ENCODE measurements at regions not wholly inside any gene's neighbourhood (a gene's known extent, or its start where the extent isn't known, plus 50 kb on each side); places are given as distances from the start of the nearest gene placed in this dataset.

DNA sequence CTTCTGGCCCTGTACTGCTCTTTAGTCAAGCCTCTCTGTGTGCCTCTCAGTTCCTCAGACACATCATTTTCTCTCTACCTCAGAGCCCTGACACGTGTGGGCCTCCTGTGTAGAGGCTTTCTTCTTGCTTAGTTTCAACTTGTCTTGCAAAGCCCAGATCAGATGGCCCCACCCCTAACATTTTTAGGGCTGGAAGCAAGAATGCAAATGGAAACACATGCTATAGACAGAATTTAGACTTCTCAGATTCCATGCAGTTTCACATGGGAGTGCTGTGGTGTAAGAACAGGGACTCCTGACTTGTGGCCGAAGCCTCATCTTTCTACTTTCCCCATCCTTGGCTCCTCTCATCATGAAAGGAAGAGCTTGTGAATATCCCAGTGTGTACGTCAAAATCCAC lies 350.7 kb downstream of the DCHS2 start:
- TF ChIP-seq, protein P1, sequence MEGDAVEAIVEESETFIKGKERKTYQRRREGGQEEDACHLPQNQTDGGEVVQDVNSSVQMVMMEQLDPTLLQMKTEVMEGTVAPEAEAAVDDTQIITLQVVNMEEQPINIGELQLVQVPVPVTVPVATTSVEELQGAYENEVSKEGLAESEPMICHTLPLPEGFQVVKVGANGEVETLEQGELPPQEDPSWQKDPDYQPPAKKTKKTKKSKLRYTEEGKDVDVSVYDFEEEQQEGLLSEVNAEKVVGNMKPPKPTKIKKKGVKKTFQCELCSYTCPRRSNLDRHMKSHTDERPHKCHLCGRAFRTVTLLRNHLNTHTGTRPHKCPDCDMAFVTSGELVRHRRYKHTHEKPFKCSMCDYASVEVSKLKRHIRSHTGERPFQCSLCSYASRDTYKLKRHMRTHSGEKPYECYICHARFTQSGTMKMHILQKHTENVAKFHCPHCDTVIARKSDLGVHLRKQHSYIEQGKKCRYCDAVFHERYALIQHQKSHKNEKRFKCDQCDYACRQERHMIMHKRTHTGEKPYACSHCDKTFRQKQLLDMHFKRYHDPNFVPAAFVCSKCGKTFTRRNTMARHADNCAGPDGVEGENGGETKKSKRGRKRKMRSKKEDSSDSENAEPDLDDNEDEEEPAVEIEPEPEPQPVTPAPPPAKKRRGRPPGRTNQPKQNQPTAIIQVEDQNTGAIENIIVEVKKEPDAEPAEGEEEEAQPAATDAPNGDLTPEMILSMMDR (conservative IDR thresholded peaks at IDR 0.05; ENCODE audit: low read length): no peak
- H3K4me3 ChIP-seq (ENCODE audit: low read length): no peak overlapping the region
- DNase-seq (ENCODE audit: low read depth): no peak

DNA sequence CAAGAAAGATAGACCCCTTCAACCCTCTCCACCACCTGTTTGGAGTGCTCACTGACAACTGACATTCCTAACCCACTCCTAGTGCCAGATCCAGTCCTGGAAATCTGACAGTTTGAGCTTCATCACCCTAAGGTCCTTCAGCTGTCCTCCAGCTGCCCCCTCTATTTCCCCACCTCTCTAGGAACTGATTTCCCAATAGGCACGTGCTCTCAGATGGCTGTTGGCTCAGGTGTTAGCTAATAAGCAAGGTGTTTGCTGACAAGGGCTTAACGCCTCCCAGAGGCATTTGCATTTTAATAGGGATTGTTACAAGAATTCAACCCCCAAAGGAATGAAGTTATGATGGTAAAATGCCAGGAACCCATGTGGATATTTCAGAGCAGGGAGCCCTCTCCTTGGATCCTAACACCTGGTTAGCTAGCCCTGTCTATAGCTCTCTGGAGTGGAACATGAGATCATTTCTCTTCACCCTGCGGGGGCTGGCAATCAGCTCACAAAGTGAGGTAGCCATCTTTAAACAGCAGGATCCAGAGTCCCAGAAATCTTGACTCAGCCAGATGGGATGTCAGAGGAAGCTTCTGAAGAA lies 348.5 kb upstream of the SFRP2 start:
- no peak overlapping the region for H3K4me3 ChIP-seq (ENCODE audit: low read length)
- DNase-seq (ENCODE audit: low read depth): no peak
- TF ChIP-seq, protein P1 (conservative IDR thresholded peaks at IDR 0.05; ENCODE audit: low read length): no peak

DNA sequence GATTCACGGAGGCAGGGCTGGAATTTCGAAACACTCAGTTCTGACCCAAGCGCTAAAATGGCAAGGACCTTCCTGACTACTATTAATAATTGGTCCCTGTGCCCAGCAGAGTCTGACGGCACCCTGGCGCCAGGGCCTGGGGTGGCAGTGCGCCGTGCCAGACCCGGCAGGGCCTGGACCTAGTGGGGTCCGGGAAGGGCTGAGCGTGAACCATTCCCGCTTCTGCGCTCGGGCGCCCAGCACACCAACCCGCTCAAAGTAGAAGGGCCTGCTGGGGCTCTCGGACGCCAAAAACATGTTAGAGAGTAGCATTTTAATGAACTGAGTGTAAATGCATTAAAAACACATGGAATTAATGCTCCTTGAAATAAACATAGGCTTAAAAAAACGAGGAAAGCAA lies 346.7 kb upstream of the SFRP2 start:
- DNase-seq (ENCODE audit: low read depth): no peak

DNA sequence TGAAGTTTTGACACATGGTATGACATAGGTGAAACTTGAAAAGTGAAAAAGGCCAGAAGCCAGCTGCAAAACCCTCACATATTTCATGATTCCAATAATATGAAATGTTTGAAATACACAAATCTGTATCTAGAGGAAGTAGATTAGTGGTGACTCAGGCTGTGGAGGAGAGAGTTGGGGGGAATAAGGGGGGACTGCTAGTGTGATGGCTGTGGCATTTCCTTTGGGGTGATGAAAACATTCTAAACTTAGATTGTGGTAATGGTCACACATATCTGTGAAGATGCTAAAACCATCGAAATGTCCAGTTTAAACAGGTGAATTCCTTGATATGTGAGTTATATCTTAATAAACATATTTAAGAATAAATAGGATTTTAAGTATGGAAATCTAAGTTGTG lies 343.5 kb upstream of the SFRP2 start:
- TF ChIP-seq, protein P1 (conservative IDR thresholded peaks at IDR 0.05; ENCODE audit: low read length): no peak
- no peak for DNase-seq (ENCODE audit: low read depth)
- H3K4me3 ChIP-seq (ENCODE audit: low read length): no peak overlapping the region

More for the DNA sequence above, 346.7 kb upstream of the SFRP2 start:
- H3K4me3 ChIP-seq (ENCODE audit: low read length): no peak overlapping the region
- TF ChIP-seq, protein P1 (conservative IDR thresholded peaks at IDR 0.05; ENCODE audit: low read length): no peak

DNA sequence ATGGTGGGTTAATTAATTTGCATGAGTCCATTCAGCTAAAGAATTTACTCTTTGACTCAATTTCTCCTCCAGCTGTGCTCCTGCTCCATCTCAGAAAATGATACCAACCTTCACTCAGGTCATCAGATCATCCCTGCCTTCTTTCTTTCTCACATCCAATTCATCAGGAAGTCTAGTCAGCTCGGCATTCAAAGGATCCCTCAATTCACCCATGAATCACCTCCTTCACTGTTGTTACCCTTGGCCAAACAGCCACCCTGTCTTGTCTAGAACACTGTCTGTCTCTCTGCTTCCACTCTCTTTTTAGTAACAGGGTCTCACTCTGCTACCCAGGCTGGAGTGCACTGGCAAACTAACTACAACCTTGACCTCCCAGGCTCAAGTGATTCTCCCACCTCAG lies 337.4 kb upstream of the SFRP2 start:
- TF ChIP-seq, protein P1 (conservative IDR thresholded peaks at IDR 0.05; ENCODE audit: low read length): no peak
- peak; percentile 8 for DNase-seq (ENCODE audit: low read depth)
- H3K4me3 ChIP-seq (ENCODE audit: low read length): no peak overlapping the region

DNA sequence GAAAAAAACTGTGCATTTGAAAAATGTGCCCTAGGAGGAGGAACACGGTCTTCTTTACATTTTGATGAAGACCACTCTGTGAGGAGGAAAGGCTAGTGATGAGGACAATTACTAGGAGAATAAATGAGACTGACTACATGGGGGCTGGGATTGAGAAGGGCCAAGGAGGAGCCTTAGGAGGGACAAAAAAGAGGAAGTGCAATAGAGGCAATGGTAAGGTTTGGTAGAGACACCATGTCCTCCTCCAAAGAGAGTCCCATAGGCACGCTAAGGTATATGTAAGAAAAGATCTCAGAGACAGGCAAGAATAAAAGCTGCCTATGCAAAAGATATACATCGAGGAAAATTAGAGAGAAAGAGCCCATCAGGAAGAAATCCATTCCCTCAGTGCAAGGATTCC lies 336.5 kb upstream of the SFRP2 start:
- H3K4me3 ChIP-seq (ENCODE audit: low read length): no peak overlapping the region
- TF ChIP-seq, protein P1 (conservative IDR thresholded peaks at IDR 0.05; ENCODE audit: low read length): no peak

DNA sequence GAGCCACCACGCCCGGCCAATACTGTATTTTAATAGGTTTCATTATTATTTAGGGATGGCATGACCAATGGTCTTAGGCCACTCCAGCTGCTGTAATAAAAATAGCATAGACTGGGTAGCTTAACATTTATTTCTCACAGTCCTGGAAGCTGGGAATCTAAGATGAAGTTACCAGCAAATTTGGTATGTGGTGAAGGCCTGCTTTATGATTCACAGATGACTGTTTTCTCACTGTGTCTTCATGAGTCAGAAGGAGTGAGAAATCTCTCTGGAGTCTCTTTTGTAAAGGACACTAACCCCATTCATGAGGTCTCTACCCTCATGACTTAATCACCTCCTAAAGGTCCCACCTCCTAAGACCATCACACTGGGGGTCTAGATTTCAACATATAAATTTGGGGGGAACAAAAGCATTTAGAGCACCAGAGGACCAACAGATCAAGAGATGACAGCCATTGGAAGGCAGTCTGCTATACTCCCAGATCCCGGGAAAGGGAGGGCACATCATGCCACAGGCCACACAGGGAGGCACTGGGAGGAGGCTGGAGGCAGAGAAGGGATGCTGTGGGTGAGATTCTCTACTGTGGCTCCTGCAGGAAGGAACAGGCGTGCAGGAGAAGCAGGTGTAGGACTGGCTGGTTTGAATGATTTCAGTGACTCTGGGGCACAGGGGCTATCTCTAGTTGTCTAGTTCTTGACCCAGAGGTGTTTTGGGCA lies 335.8 kb upstream of the SFRP2 start:
- no peak overlapping the region for H3K4me3 ChIP-seq (ENCODE audit: low read length)
- peak; percentile 94 for DNase-seq (ENCODE audit: low read depth)
- TF ChIP-seq, protein P1 (conservative IDR thresholded peaks at IDR 0.05; ENCODE audit: low read length): no peak

More for the DNA sequence above, 336.5 kb upstream of the SFRP2 start:
- no peak for DNase-seq (ENCODE audit: low read depth)

Data from AG10803 (cell line).